ENCODE measurements at regions not wholly inside any gene's neighbourhood (a gene's known extent, or its start where the extent isn't known, plus 50 kb on each side); places are given as distances from the start of the nearest gene placed in this dataset.

DNA sequence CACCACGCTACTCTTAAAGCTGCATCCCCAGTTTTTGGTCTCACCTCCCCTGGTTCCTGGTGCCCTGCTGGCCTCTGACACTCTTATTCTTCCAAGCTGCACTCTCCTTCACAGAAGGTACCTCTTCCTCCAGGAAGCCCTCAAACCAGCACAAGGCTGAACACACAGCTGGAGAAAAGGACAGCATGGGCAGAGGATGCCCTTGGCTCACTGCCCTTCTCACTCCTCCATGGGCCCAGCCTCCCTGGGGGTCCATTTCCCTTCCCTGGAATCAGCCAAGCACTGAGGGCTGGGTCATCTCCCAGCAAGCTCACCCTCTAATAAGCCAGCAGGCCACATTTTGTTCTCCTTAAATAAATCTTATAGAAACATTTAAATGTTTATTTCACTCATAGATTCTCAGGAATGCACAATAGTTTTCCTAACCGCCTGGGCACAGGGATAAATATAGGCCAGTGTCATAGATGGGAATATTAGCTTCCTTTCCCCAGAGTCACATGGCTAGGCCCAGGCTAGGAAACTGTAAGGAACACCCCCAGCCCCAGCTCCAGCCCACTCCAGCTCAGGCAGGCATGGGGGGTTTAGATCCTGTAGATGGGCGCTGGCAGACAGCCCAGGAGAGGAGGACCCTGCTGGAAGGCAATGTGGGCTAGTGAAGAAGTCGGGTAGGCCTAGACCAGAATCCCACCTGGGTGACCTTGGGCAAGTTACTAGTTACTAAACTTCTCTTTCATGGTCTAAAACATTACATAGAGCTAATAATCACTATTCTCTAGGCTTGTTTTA is 51.5 kb downstream of the IRAG1 start:
- DNase-seq = no peak
- H3K36me3 Mint-ChIP-seq (ENCODE audit: low read depth) = no peaks in the 10 kb centered on the region
- H3K9me3 Mint-ChIP-seq = no peaks in the 10 kb centered on the region
- no peak overlapping the region for H3K4me3 Mint-ChIP-seq
- H3K27me3 Mint-ChIP-seq = peaks cover 2% of the 10 kb centered on the region
- no peaks in the 10 kb centered on the region for H3K4me1 Mint-ChIP-seq
- intact Hi-C loops (cut with micrococcal nuclease) = no loop called here
- no peak overlapping the region for H3K27ac Mint-ChIP-seq

DNA sequence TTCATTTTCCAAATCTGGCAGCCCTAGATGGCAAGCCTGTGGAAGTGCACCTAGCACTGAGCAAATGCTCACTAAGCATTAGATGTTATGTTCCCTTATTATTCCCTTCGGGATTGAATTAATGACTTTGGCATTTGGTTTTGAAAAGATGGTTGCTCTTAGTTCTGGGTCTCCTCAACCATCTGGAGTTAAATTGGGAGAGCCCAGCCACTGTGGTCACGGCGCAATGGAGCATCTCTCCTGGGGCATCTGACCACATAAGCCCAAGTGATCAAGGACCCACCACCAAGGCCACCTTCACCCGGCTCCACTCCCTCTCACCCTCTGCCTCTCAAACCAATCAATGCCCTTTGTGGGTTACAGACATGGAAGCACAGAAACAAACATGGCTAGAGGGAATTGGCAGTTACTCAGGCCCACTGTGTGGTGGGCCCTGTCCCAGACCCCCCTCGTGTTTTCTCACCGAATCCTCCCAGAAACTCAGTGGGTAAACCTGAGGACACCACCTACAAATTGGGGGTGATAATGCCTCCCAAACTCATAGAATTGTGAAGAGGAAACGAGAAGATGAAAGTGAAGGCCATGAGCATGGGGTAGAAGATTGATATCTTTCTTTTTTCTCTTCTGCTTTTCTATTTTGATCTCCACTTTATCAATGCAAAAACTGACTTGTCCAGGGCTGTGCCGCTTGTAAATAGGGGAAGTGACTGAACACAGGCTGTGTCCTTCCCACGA is 52.2 kb downstream of the IRAG1 start:
- Mint-ChIP-seq H3K4me1 (no peaks in the 10 kb centered on the region), H3K36me3 (ENCODE audit: low read depth) (no peaks in the 10 kb centered on the region), H3K9me3 (no peaks in the 10 kb centered on the region), H3K4me3 (no peak overlapping the region), H3K27me3 (peaks cover 2% of the 10 kb centered on the region), H3K27ac (no peak overlapping the region)
- no peak for DNase-seq
- intact Hi-C loops (cut with micrococcal nuclease) = no loop called here

DNA sequence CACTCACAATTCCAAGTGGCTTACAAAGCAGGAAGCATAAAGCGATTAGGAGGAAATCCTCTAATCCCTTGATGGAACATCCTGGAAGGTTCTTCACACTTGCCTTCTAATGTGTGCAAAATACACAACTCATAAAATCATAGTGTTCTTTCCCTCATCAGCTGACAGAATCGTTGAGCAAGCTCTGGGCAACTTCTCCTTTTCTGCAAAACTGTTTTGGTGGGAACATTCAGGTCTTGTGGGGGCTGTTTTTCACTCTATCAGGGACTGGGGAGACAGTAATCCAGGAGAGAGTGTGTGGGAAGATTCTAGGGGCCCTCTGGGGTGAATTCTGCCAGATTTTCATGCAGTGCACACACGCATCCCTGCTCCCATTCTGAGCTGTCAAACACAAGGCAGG is 53.2 kb downstream of the IRAG1 start:
- no peak for DNase-seq
- no peak overlapping the region for H3K27ac Mint-ChIP-seq
- H3K36me3 Mint-ChIP-seq (ENCODE audit: low read depth) = no peaks in the 10 kb centered on the region
- H3K4me3 Mint-ChIP-seq = no peak overlapping the region
- intact Hi-C loops (cut with micrococcal nuclease) = no loop called here
- H3K4me1 Mint-ChIP-seq = no peaks in the 10 kb centered on the region
- peaks cover 2% of the 10 kb centered on the region for H3K27me3 Mint-ChIP-seq
- H3K9me3 Mint-ChIP-seq = no peaks in the 10 kb centered on the region

GRCh38 chr11:10639350-10639749 is 54.2 kb downstream of the IRAG1 start:
- H3K4me3 Mint-ChIP-seq = no peak overlapping the region
- no peaks in the 10 kb centered on the region for H3K36me3 Mint-ChIP-seq (ENCODE audit: low read depth)
- peaks cover 2% of the 10 kb centered on the region for H3K27me3 Mint-ChIP-seq
- H3K4me1 Mint-ChIP-seq = no peaks in the 10 kb centered on the region
- H3K27ac Mint-ChIP-seq = no peak overlapping the region
- intact Hi-C loops (cut with micrococcal nuclease) = no loop called here
- H3K9me3 Mint-ChIP-seq = no peaks in the 10 kb centered on the region
- no peak for DNase-seq

GRCh38 chr11:10638316-10638925 is 55.1 kb downstream of the IRAG1 start:
- Mint-ChIP-seq H3K36me3 (ENCODE audit: low read depth) (no peaks in the 10 kb centered on the region), H3K4me3 (no peak overlapping the region), H3K4me1 (no peaks in the 10 kb centered on the region), H3K27me3 (peaks cover 2% of the 10 kb centered on the region), H3K27ac (no peak overlapping the region), H3K9me3 (no peaks in the 10 kb centered on the region)
- intact Hi-C loops (cut with micrococcal nuclease) = no loop called here
- DNase-seq = no peak

DNA sequence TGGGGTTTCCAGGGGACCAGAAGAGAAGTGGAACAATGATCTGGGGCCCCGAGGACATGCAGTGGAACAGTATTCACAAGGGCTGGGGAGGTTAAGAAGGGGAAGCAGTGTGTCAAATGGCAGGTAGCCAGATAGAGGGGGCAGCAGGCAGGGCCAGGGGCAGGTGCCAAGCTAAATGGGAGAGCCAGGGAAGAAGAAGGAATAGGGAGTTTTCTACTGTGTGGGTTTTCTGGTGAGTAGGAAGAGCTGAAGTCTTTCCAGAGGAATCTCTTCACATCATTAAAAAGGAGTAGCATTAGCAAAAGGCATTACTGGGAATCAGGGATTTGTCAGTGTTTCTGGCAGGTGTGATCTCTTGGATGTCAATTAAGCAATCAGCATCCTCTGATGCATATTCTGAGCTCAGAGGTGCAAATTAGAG is 55.8 kb downstream of the IRAG1 start:
- no peak overlapping the region for H3K4me3 Mint-ChIP-seq
- no peak for DNase-seq
- H3K4me1 Mint-ChIP-seq = no peaks in the 10 kb centered on the region
- intact Hi-C loops (cut with micrococcal nuclease) = no loop called here
- peaks cover 2% of the 10 kb centered on the region for H3K27me3 Mint-ChIP-seq
- no peaks in the 10 kb centered on the region for H3K9me3 Mint-ChIP-seq
- H3K36me3 Mint-ChIP-seq (ENCODE audit: low read depth) = no peaks in the 10 kb centered on the region
- H3K27ac Mint-ChIP-seq = no peak overlapping the region

- Mint-ChIP-seq H3K4me1 (no peaks in the 10 kb centered on the region), H3K27me3 (peaks cover 2% of the 10 kb centered on the region), H3K4me3 (no peak overlapping the region), H3K9me3 (no peaks in the 10 kb centered on the region), H3K27ac (no peak overlapping the region), H3K36me3 (ENCODE audit: low read depth) (no peaks in the 10 kb centered on the region)
- intact Hi-C loops (cut with micrococcal nuclease) = no loop called here
- DNase-seq = no peak
These were observed 59.1 kb downstream of the IRAG1 start for GRCh38 chr11:10634407-10634806.

GRCh38 chr11:10633261-10633660 is 60.3 kb downstream of the IRAG1 start:
- Mint-ChIP-seq H3K27ac (no peak overlapping the region), H3K36me3 (ENCODE audit: low read depth) (no peaks in the 10 kb centered on the region), H3K4me1 (peaks cover 5% of the 10 kb centered on the region), H3K4me3 (no peak overlapping the region), H3K9me3 (no peaks in the 10 kb centered on the region), H3K27me3 (peaks cover 2% of the 10 kb centered on the region)
- no peak for DNase-seq
- intact Hi-C loops (cut with micrococcal nuclease) = no loop called here

GRCh38 chr11:10632483-10632882 is 61.1 kb downstream of the IRAG1 start:
- DNase-seq = no peak
- no peaks in the 10 kb centered on the region for H3K27me3 Mint-ChIP-seq
- H3K4me1 Mint-ChIP-seq = peaks cover 5% of the 10 kb centered on the region
- no peak overlapping the region for H3K27ac Mint-ChIP-seq
- H3K36me3 Mint-ChIP-seq (ENCODE audit: low read depth) = no peaks in the 10 kb centered on the region
- no peaks in the 10 kb centered on the region for H3K9me3 Mint-ChIP-seq
- no peak overlapping the region for H3K4me3 Mint-ChIP-seq
- intact Hi-C loops (cut with micrococcal nuclease) = no loop called here

GRCh38 chr11:10631761-10632160 is 61.8 kb downstream of the IRAG1 start:
- Mint-ChIP-seq H3K27ac (no peak overlapping the region), H3K27me3 (no peaks in the 10 kb centered on the region), H3K9me3 (no peaks in the 10 kb centered on the region), H3K4me1 (peaks cover 5% of the 10 kb centered on the region), H3K4me3 (no peak overlapping the region), H3K36me3 (ENCODE audit: low read depth) (no peaks in the 10 kb centered on the region)
- no peak for DNase-seq
- intact Hi-C loops (cut with micrococcal nuclease) = no loop called here

GRCh38 chr11:10629411-10630002 is 61.0 kb upstream of the LYVE1 start:
- intact Hi-C loops (cut with micrococcal nuclease) = no loop called here
- Mint-ChIP-seq H3K4me1 (peaks cover 5% of the 10 kb centered on the region), H3K9me3 (no peaks in the 10 kb centered on the region), H3K27me3 (no peaks in the 10 kb centered on the region), H3K36me3 (ENCODE audit: low read depth) (no peaks in the 10 kb centered on the region), H3K4me3 (no peak overlapping the region), H3K27ac (no peak overlapping the region)
- no peak for DNase-seq

GRCh38 chr11:10628508-10629236 is 60.2 kb upstream of the LYVE1 start:
- H3K36me3 Mint-ChIP-seq (ENCODE audit: low read depth) = no peaks in the 10 kb centered on the region
- no peaks in the 10 kb centered on the region for H3K9me3 Mint-ChIP-seq
- no peaks in the 10 kb centered on the region for H3K27me3 Mint-ChIP-seq
- H3K27ac Mint-ChIP-seq = no peak overlapping the region
- no peak overlapping the region for H3K4me3 Mint-ChIP-seq
- peaks cover 8% of the 10 kb centered on the region for H3K4me1 Mint-ChIP-seq
- intact Hi-C loops (cut with micrococcal nuclease) = no loop called here
- peak; percentile 73 for DNase-seq

GRCh38 chr11:10627816-10628215 is 59.4 kb upstream of the LYVE1 start:
- H3K27ac Mint-ChIP-seq = no peak overlapping the region
- H3K4me1 Mint-ChIP-seq = peaks cover 15% of the 10 kb centered on the region
- no peak for DNase-seq
- intact Hi-C loops (cut with micrococcal nuclease) = no loop called here
- no peaks in the 10 kb centered on the region for H3K27me3 Mint-ChIP-seq
- no peaks in the 10 kb centered on the region for H3K9me3 Mint-ChIP-seq
- no peaks in the 10 kb centered on the region for H3K36me3 Mint-ChIP-seq (ENCODE audit: low read depth)
- no peak overlapping the region for H3K4me3 Mint-ChIP-seq
